A549 (cell line): ENCODE measurements at regions not wholly inside any gene's neighbourhood (a gene's known extent, or its start where the extent isn't known, plus 50 kb on each side); places are given as distances from the start of the nearest gene placed in this dataset.

Experiments used
- CHD4 ChIP-seq: fragments of 200-600 bp; sonication (generic); IDR thresholded peaks from 2 replicates; pipeline ENCODE4 v1.6.1; 2016; ENCODE audit warnings: antibody characterized with exemption, mild to moderate bottlenecking, borderline replicate concordance
- MYC ChIP-seq: IDR thresholded peaks from 2 replicates; pipeline ENCODE4 v1.6.1; 2012; ENCODE audit warnings: mild to moderate bottlenecking, inconsistent platforms, low read length, improper control_type of control experiment, borderline replicate concordance
- POLR2A ChIP-seq: IDR thresholded peaks from 2 replicates; pipeline ENCODE4 v1.6.1; 2012; ENCODE audit warnings: mild to moderate bottlenecking, low read length
- RAD21 ChIP-seq, 2 experiments: fragments of >200 bp in 1 of 2; sonication (Bioruptor Twin) in 1 of 2; formaldehyde crosslinking in 1 of 2; IDR thresholded peaks in 1 of 2; conservative IDR thresholded peaks in 1 of 2; 2 replicates in 1 of 2; 3 replicates in 1 of 2; pipeline ENCODE4 v1.6.1; 2012 to 2018; ENCODE audit warnings: inconsistent platforms in 1 of 2
- RNF2 ChIP-seq: fragments of 200-600 bp; sonication (generic); IDR thresholded peaks from 2 replicates; pipeline ENCODE4 v1.6.1; 2016; ENCODE audit warnings: low read depth, mild to moderate bottlenecking, antibody characterized with exemption, moderate library complexity, borderline replicate concordance
- SMC3 ChIP-seq: fragments of >200 bp; sonication (Bioruptor Twin); formaldehyde crosslinking; IDR thresholded peaks from 3 replicates; pipeline ENCODE4 v1.6.1; 2018; ENCODE audit warnings: inconsistent platforms
- ZNF302 ChIP-seq: fragments of 250-450 bp; sonication (Bioruptor Pico); IDR thresholded peaks from 2 replicates; pipeline ENCODE4 v1.9.0; 2021; ENCODE audit warnings: inconsistent platforms, mild to moderate bottlenecking, moderate library complexity
- TF ChIP-seq, protein P1 (sequence below): fragments of >200 bp; sonication (Bioruptor Twin); formaldehyde crosslinking; IDR thresholded peaks from 3 replicates; pipeline ENCODE4 v1.5.1; 2016

- TF ChIP-seq CHD4 (no peak), SMC3 (no peak), ZNF302 (CRISPR knock-in tag) (no peak), POLR2A (no peak), MYC (no peak), RNF2 (no peak), RAD21 (conservative IDR thresholded peaks at IDR 0.05 in 1 of 2, IDR thresholded peaks at IDR 0.05 in 1 of 2) (no peak)
- TF ChIP-seq, protein P1, sequence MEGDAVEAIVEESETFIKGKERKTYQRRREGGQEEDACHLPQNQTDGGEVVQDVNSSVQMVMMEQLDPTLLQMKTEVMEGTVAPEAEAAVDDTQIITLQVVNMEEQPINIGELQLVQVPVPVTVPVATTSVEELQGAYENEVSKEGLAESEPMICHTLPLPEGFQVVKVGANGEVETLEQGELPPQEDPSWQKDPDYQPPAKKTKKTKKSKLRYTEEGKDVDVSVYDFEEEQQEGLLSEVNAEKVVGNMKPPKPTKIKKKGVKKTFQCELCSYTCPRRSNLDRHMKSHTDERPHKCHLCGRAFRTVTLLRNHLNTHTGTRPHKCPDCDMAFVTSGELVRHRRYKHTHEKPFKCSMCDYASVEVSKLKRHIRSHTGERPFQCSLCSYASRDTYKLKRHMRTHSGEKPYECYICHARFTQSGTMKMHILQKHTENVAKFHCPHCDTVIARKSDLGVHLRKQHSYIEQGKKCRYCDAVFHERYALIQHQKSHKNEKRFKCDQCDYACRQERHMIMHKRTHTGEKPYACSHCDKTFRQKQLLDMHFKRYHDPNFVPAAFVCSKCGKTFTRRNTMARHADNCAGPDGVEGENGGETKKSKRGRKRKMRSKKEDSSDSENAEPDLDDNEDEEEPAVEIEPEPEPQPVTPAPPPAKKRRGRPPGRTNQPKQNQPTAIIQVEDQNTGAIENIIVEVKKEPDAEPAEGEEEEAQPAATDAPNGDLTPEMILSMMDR: no peak
Observed at GRCh38 chr12:64965920-64966319, 141.5 kb downstream of the TBC1D30 start.
